ENCODE measurements at regions not wholly inside any gene's neighbourhood (a gene's known extent, or its start where the extent isn't known, plus 50 kb on each side); places are given as distances from the start of the nearest gene placed in this dataset.

DNA sequence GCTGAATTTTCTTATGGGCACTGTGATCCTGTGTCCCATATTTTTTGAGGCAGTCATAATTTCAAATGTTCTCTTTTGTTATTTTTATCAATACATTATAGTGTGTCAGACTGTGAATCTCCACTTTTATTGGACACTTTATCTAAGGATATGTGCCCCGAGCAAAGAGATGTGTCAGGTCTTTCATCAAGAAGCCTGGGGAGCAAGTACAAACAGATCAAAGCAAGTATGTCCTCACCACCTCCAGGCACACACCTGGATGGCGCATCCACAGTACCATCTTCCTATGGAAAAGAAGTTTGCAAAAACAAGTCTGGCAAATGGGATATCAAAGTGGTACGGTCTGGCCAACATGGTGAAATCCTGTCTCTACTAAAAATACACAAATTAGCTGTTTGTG, 81.0 kb upstream of the ZNF236 start:
- TF ChIP-seq POLR2A (IDR thresholded peaks at IDR 0.05; ENCODE audit: low read depth, low read length) (no peak), CTCF (IDR thresholded peaks at IDR 0.05; ENCODE audit: extremely low read depth in 1 of 2, insufficient read depth in 1 of 2, low read depth in 1 of 2, low read length in 2 of 2) (no peak), POLR2AphosphoS5 (IDR thresholded peaks at IDR 0.05; ENCODE audit: insufficient read depth, low read depth, low read length) (no peak)
